ENCODE measurements at regions not wholly inside any gene's neighbourhood (a gene's known extent, or its start where the extent isn't known, plus 50 kb on each side); places are given as distances from the start of the nearest gene placed in this dataset.

DNA sequence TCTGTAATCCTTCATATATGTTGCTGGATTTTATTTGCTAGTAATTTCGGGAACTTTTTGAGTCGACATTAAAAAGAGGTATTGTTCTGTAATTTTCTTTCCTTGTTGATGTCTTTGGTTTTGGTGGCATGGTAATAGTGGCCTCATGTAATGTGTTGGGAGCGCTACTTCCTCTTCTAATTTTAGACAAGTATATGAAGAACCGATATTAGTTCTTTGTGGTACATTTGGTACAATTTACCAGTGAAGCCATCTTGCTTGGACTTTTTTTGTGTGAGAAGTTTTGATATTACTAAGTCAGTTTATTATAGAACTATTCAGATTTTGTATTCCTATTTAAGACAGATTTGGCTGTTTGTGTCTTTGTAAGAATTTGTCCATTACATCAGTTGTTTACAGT lies 669.2 kb upstream of the AADAT start:
- TF ChIP-seq, protein P1, sequence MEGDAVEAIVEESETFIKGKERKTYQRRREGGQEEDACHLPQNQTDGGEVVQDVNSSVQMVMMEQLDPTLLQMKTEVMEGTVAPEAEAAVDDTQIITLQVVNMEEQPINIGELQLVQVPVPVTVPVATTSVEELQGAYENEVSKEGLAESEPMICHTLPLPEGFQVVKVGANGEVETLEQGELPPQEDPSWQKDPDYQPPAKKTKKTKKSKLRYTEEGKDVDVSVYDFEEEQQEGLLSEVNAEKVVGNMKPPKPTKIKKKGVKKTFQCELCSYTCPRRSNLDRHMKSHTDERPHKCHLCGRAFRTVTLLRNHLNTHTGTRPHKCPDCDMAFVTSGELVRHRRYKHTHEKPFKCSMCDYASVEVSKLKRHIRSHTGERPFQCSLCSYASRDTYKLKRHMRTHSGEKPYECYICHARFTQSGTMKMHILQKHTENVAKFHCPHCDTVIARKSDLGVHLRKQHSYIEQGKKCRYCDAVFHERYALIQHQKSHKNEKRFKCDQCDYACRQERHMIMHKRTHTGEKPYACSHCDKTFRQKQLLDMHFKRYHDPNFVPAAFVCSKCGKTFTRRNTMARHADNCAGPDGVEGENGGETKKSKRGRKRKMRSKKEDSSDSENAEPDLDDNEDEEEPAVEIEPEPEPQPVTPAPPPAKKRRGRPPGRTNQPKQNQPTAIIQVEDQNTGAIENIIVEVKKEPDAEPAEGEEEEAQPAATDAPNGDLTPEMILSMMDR (IDR thresholded peaks at IDR 0.05): no peak
- TF ChIP-seq POLR2A (IDR thresholded peaks at IDR 0.05): no peak
- no peak for TF ChIP-seq EP300 (IDR thresholded peaks at IDR 0.05)
- TF ChIP-seq POLR2AphosphoS5 (IDR thresholded peaks at IDR 0.05): no peak
